Naive thymus-derived CD4-positive, alpha-beta T cell (primary cell): ENCODE measurements at regions not wholly inside any gene's neighbourhood (a gene's known extent, or its start where the extent isn't known, plus 50 kb on each side); places are given as distances from the start of the nearest gene placed in this dataset.

Experiments
- ATAC-seq: fragments of 150-1000 bp; cut with Tn5 transposase; 2 replicates; pipeline ENCODE4 v1.10.0; 2021; ENCODE audit warnings: mild to moderate bottlenecking, moderate library complexity
- CTCF ChIA-PET: fragments of 350-600 bp; sonication (Branson Sonifier 250); formaldehyde crosslinking; loops from one replicate; lab custom pipeline; 2021; ENCODE audit warnings: antibody characterized with exemption; lab: Charles Lee
- POLR2A ChIA-PET: fragments of 350-600 bp; sonication (Branson Sonifier 250); formaldehyde crosslinking; loops from one replicate; lab custom pipeline; 2021; ENCODE audit warnings: antibody characterized with exemption, inconsistent platforms; lab: Charles Lee
- DNase-seq, 9 donors: peaks; one replicate each; pipeline versions ENCODE4 v3.0.0 to v3.0.0-alpha.2; 2020 to 2022; ENCODE audit warnings: mixed read lengths in 1 of 9
- H3K27ac ChIP-seq: one replicate; pipeline ENCODE4 v1.7.0; 2013; ENCODE audit warnings: mild to moderate bottlenecking, low read depth, low read length, moderate library complexity
- H3K27me3 ChIP-seq, 2 donors: one replicate each; pipeline ENCODE4 v1.7.0; 2013; ENCODE audit warnings: low read length in 2 of 2, mild to moderate bottlenecking in 2 of 2, moderate library complexity in 2 of 2; ENCODE audit not compliant: control insufficient read depth in 2 of 2, insufficient read depth in 2 of 2
- H3K36me3 ChIP-seq, 3 experiments: 1 replicate in 2 of 3; 2 replicates in 1 of 3; pipeline ENCODE4 v1.7.0; 2013; ENCODE audit warnings: low read length in 3 of 3, mild to moderate bottlenecking in 3 of 3, moderate library complexity in 1 of 3; ENCODE audit not compliant: insufficient read depth in 3 of 3, control insufficient read depth in 2 of 3
- H3K4me1 ChIP-seq, 2 donors: one replicate each; pipeline ENCODE4 v1.7.0; 2013; ENCODE audit warnings: low read length in 2 of 2, mild to moderate bottlenecking in 2 of 2, moderate library complexity in 1 of 2; ENCODE audit not compliant: control insufficient read depth in 2 of 2, insufficient read depth in 2 of 2
- H3K4me3 ChIP-seq: 2 replicates; pipeline ENCODE4 v1.7.0; 2013; ENCODE audit warnings: mild to moderate bottlenecking, low read length
- H3K9me3 ChIP-seq, 3 experiments: 1 replicate in 2 of 3; 2 replicates in 1 of 3; pipeline ENCODE4 v1.7.0; 2013; ENCODE audit warnings: low read length in 3 of 3; ENCODE audit not compliant: control insufficient read depth in 2 of 3
- H3K27ac Mint-ChIP-seq, 9 donors: one replicate each; pipeline ENCODE4 v1.8.0; 2020 to 2022; ENCODE audit warnings: mixed read lengths in 9 of 9, mild to moderate bottlenecking in 8 of 9, moderate library complexity in 5 of 9, inconsistent platforms in 2 of 9
- H3K27me3 Mint-ChIP-seq, 5 donors: one replicate each; pipeline ENCODE4 v1.8.0; 2021 to 2022; ENCODE audit warnings: mixed read lengths in 5 of 5, mild to moderate bottlenecking in 1 of 5
- H3K36me3 Mint-ChIP-seq, 5 donors: one replicate each; pipeline ENCODE4 v1.8.0; 2020 to 2022; ENCODE audit warnings: mixed read lengths in 5 of 5, mild to moderate bottlenecking in 3 of 5, inconsistent platforms in 1 of 5
- H3K4me1 Mint-ChIP-seq, 7 donors: one replicate each; pipeline ENCODE4 v1.8.0; 2020 to 2022; ENCODE audit warnings: mixed read lengths in 7 of 7, mild to moderate bottlenecking in 3 of 7, inconsistent platforms in 1 of 7
- H3K4me3 Mint-ChIP-seq, 10 donors: one replicate each; pipeline ENCODE4 v1.8.0; 2020 to 2022; ENCODE audit warnings: mild to moderate bottlenecking in 10 of 10, mixed read lengths in 10 of 10, moderate library complexity in 6 of 10, inconsistent platforms in 2 of 10
- H3K9me3 Mint-ChIP-seq, 11 donors: one replicate each; pipeline ENCODE4 v1.8.0; 2020 to 2022; ENCODE audit warnings: mixed read lengths in 11 of 11, mild to moderate bottlenecking in 4 of 11, inconsistent platforms in 1 of 11, moderate library complexity in 1 of 11
- intact Hi-C, 2 donors: fragments of 100-400 bp; cut with micrococcal nuclease; formaldehyde crosslinking; loops; one replicate each; pipeline ENCODE4 v1.15.1; 2023

- Mint-ChIP-seq H3K9me3 (peaks cover 0 to 4% (median 0%) of the 10 kb centered on the region in 11 donors), H3K4me3 (no peak overlapping the region), H3K27ac (no peak overlapping the region), H3K36me3 (no peaks in the 10 kb centered on the region), H3K4me1 (no peaks in the 10 kb centered on the region), H3K27me3 (no peaks in the 10 kb centered on the region)
- H3K4me1 ChIP-seq, result no peaks in the 10 kb centered on the region
- no peak overlapping the region for H3K27ac ChIP-seq
- CTCF ChIA-PET, result no interaction called here
- intact Hi-C loops, result no loop called here
- no peaks in the 10 kb centered on the region for H3K9me3 ChIP-seq
- ATAC-seq (no peak), DNase-seq (no peak)
- no peaks in the 10 kb centered on the region for H3K36me3 ChIP-seq
- H3K27me3 ChIP-seq, result no peaks in the 10 kb centered on the region
- H3K4me3 ChIP-seq, result no peak overlapping the region
- POLR2A ChIA-PET, result no interaction called here
Measured at GRCh38 chr6:91324711-91325110, 737.8 kb upstream of the MAP3K7 start.

- H3K4me3 Mint-ChIP-seq, result no peak overlapping the region
- DNase-seq (no peak), ATAC-seq (no peak)
- no peak overlapping the region for H3K4me3 ChIP-seq
- H3K9me3 Mint-ChIP-seq, result peaks cover 0 to 4% (median 0%) of the 10 kb centered on the region in 11 donors
- no peaks in the 10 kb centered on the region for H3K36me3 ChIP-seq
- no peaks in the 10 kb centered on the region for H3K36me3 Mint-ChIP-seq
- H3K4me1 ChIP-seq, result no peaks in the 10 kb centered on the region
- CTCF ChIA-PET, result no interaction called here
- H3K27me3 ChIP-seq, result no peaks in the 10 kb centered on the region
- H3K4me1 Mint-ChIP-seq, result no peaks in the 10 kb centered on the region
- H3K27ac Mint-ChIP-seq, result no peak overlapping the region
- POLR2A ChIA-PET, result no interaction called here
- H3K9me3 ChIP-seq, result no peaks in the 10 kb centered on the region
- intact Hi-C loops, result no loop called here
- no peaks in the 10 kb centered on the region for H3K27me3 Mint-ChIP-seq
- no peak overlapping the region for H3K27ac ChIP-seq
Measured at GRCh38 chr6:91317984-91318383, 731.1 kb upstream of the MAP3K7 start.

- Mint-ChIP-seq H3K36me3 (no peaks in the 10 kb centered on the region), H3K9me3 (peaks cover 0 to 4% (median 0%) of the 10 kb centered on the region in 11 donors), H3K27me3 (no peaks in the 10 kb centered on the region), H3K27ac (no peak overlapping the region), H3K4me1 (no peaks in the 10 kb centered on the region), H3K4me3 (no peak overlapping the region)
- no peaks in the 10 kb centered on the region for H3K9me3 ChIP-seq
- ChIA-PET POLR2A (no interaction called here), CTCF (no interaction called here)
- no peaks in the 10 kb centered on the region for H3K4me1 ChIP-seq
- DNase-seq (no peak), ATAC-seq (no peak)
- no peak overlapping the region for H3K27ac ChIP-seq
- H3K27me3 ChIP-seq, result no peaks in the 10 kb centered on the region
- intact Hi-C loops, result no loop called here
- H3K4me3 ChIP-seq, result no peak overlapping the region
- H3K36me3 ChIP-seq, result no peaks in the 10 kb centered on the region
Measured at GRCh38 chr6:91317247-91317835, 730.5 kb upstream of the MAP3K7 start.

DNA sequence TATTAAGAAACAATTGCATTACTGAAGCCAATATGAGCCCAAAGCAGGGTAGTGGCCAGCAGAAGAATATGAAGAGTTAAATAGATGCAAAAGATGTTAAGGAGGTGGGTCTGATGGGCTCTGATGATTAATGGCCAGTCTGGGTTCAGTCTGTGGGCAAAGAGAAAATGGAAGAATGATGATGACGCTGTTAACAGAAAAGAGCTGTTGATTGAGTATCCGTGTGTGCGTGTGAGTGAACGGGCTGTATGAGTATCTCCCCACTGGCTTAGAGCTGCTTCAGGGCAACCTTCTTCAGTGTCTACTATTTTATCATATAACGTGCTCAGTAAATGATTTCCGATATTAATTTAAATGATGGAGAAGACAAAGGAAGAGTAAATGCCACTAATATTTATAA lies 723.3 kb upstream of the MAP3K7 start:
- no peak for DNase-seq
- Mint-ChIP-seq H3K4me3 (no peak overlapping the region), H3K27ac (no peak overlapping the region), H3K9me3 (peaks cover 0 to 5% (median 0%) of the 10 kb centered on the region in 11 donors), H3K27me3 (no peaks in the 10 kb centered on the region), H3K4me1 (no peaks in the 10 kb centered on the region), H3K36me3 (no peaks in the 10 kb centered on the region)
- POLR2A ChIA-PET, result no interaction called here
- H3K27me3 ChIP-seq, result no peaks in the 10 kb centered on the region
- no peaks in the 10 kb centered on the region for H3K9me3 ChIP-seq
- no peak overlapping the region for H3K27ac ChIP-seq
- no peak overlapping the region for H3K4me3 ChIP-seq
- no peak for ATAC-seq
- H3K4me1 ChIP-seq, result no peaks in the 10 kb centered on the region
- intact Hi-C loops, result no loop called here
- CTCF ChIA-PET, result no interaction called here
- H3K36me3 ChIP-seq, result no peaks in the 10 kb centered on the region

GRCh38 chr6:91305755-91306154 lies 718.9 kb upstream of the MAP3K7 start:
- H3K36me3 Mint-ChIP-seq, result no peaks in the 10 kb centered on the region

DNA sequence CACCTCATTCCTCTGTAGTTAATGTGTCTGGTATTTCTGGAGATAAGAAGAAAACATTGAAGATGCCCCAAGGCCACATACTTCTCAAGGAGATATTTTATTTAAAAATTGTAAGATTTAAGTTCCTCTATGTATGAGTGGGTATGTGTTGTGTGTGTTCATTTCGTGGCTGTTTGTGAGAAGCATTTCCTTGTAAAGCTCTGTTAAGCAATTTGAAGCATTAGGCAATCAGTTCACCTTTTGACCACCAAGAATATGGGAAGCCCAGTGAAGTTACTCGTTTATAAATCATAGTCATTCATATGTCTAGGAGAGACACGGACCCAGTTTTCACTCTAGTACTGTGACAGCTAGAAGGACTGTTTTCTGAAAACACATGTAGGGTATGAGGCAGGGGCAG lies 717.6 kb upstream of the MAP3K7 start:
- intact Hi-C loops, result no loop called here
- H3K4me3 ChIP-seq, result no peak overlapping the region
- no peaks in the 10 kb centered on the region for H3K36me3 Mint-ChIP-seq
- no peaks in the 10 kb centered on the region for H3K27me3 Mint-ChIP-seq
- POLR2A ChIA-PET, result no interaction called here
- H3K27ac ChIP-seq, result no peak overlapping the region
- H3K9me3 ChIP-seq, result no peaks in the 10 kb centered on the region
- no peaks in the 10 kb centered on the region for H3K36me3 ChIP-seq
- peaks cover 0 to 3% (median 0%) of the 10 kb centered on the region in 11 donors for H3K9me3 Mint-ChIP-seq
- CTCF ChIA-PET, result no interaction called here
- H3K27ac Mint-ChIP-seq, result no peak overlapping the region
- H3K4me3 Mint-ChIP-seq, result no peak overlapping the region
- H3K27me3 ChIP-seq, result no peaks in the 10 kb centered on the region
- H3K4me1 Mint-ChIP-seq, result no peaks in the 10 kb centered on the region
- no peak for ATAC-seq
- DNase-seq, result no peak
- no peaks in the 10 kb centered on the region for H3K4me1 ChIP-seq

More at GRCh38 chr6:91305755-91306154, 718.9 kb upstream of the MAP3K7 start:
- H3K9me3 Mint-ChIP-seq, result peaks cover 0 to 8% (median 0%) of the 10 kb centered on the region in 11 donors
- no peaks in the 10 kb centered on the region for H3K27me3 ChIP-seq
- DNase-seq (no peak), ATAC-seq (no peak)
- no peaks in the 10 kb centered on the region for H3K36me3 ChIP-seq
- H3K4me3 Mint-ChIP-seq, result no peak overlapping the region
- H3K4me1 ChIP-seq, result no peaks in the 10 kb centered on the region
- no peak overlapping the region for H3K27ac ChIP-seq
- ChIA-PET CTCF (no interaction called here), POLR2A (no interaction called here)
- H3K9me3 ChIP-seq, result no peaks in the 10 kb centered on the region
- no peak overlapping the region for H3K4me3 ChIP-seq
- intact Hi-C loops, result no loop called here
- no peaks in the 10 kb centered on the region for H3K27me3 Mint-ChIP-seq
- H3K4me1 Mint-ChIP-seq, result no peaks in the 10 kb centered on the region
- H3K27ac Mint-ChIP-seq, result no peak overlapping the region

GRCh38 chr6:91303326-91303725 lies 716.5 kb upstream of the MAP3K7 start:
- H3K4me3 Mint-ChIP-seq, result no peak overlapping the region
- Histone ChIP-seq H3K27ac (no peak overlapping the region), H3K4me3 (no peak overlapping the region), H3K36me3 (no peaks in the 10 kb centered on the region), H3K27me3 (no peaks in the 10 kb centered on the region), H3K4me1 (no peaks in the 10 kb centered on the region), H3K9me3 (no peaks in the 10 kb centered on the region)
- H3K36me3 Mint-ChIP-seq, result no peaks in the 10 kb centered on the region
- DNase-seq, result no peak
- no peak overlapping the region for H3K27ac Mint-ChIP-seq
- H3K9me3 Mint-ChIP-seq, result peaks cover 0 to 3% (median 0%) of the 10 kb centered on the region in 11 donors
- ChIA-PET POLR2A (no interaction called here), CTCF (no interaction called here)
- intact Hi-C loops, result no loop called here
- H3K4me1 Mint-ChIP-seq, result no peaks in the 10 kb centered on the region
- no peaks in the 10 kb centered on the region for H3K27me3 Mint-ChIP-seq
- ATAC-seq, result no peak
